ENCODE measurements at regions not wholly inside any gene's neighbourhood (a gene's known extent, or its start where the extent isn't known, plus 50 kb on each side); places are given as distances from the start of the nearest gene placed in this dataset.

- no peaks in the 10 kb centered on the region for H3K27me3 ChIP-seq
- H3K4me3 ChIP-seq, result no peak overlapping the region
- H3K36me3 ChIP-seq, result no peaks in the 10 kb centered on the region
- H3K9me3 ChIP-seq, result no peaks in the 10 kb centered on the region
- no peak overlapping the region for H3K27ac ChIP-seq
- DNase-seq (no peak), ATAC-seq (peak in 2 of 4 donors; percentile 51 to 54)
- H3K4me1 ChIP-seq, result peaks cover 0 to 17% (median 0%) of the 10 kb centered on the region in 12 donors
- intact Hi-C loops (cut with DNase I), result no loop called here
- TF ChIP-seq POLR2A (IDR thresholded peaks at IDR 0.05), result no peak
- TF ChIP-seq CTCF (IDR thresholded peaks at IDR 0.05), result no peak
- 77 to 88% (median 79%) methylated on average over 4 of the region's 4 CpGs for WGBS, 4 donors
Measured at GRCh38 chr7:46949270-46949931, 632.5 kb downstream of the TNS3 start.

- H3K4me3 ChIP-seq, result no peak overlapping the region
- no peak for TF ChIP-seq POLR2A (IDR thresholded peaks at IDR 0.05)
- no peak for TF ChIP-seq CTCF (IDR thresholded peaks at IDR 0.05)
- no peaks in the 10 kb centered on the region for H3K9me3 ChIP-seq
- ATAC-seq (no peak), DNase-seq (no peak)
- intact Hi-C loops (cut with DNase I), result no loop called here
- H3K36me3 ChIP-seq, result no peaks in the 10 kb centered on the region
- WGBS, 4 donors, result 68 to 78% (median 72%) methylated on average over 6 of the region's 6 CpGs
- H3K27ac ChIP-seq, result no peak overlapping the region
- peaks cover 0 to 13% (median 0%) of the 10 kb centered on the region in 12 donors for H3K4me1 ChIP-seq
- H3K27me3 ChIP-seq, result no peaks in the 10 kb centered on the region
Measured at GRCh38 chr7:46948716-46949115, 633.2 kb downstream of the TNS3 start.

- TF ChIP-seq CTCF (IDR thresholded peaks at IDR 0.05) (no peak), POLR2A (IDR thresholded peaks at IDR 0.05) (no peak)
- peaks cover 0 to 13% (median 0%) of the 10 kb centered on the region in 12 donors for H3K4me1 ChIP-seq
- no peak for ATAC-seq
- no peak for DNase-seq
- H3K36me3 ChIP-seq, result no peaks in the 10 kb centered on the region
- no peak overlapping the region for H3K27ac ChIP-seq
- no peak overlapping the region for H3K4me3 ChIP-seq
- intact Hi-C loops (cut with DNase I), result no loop called here
- no peaks in the 10 kb centered on the region for H3K27me3 ChIP-seq
- H3K9me3 ChIP-seq, result no peaks in the 10 kb centered on the region
Measured at GRCh38 chr7:46945328-46945727, 636.6 kb downstream of the TNS3 start.

GRCh38 chr7:46943996-46944395 is 637.9 kb downstream of the TNS3 start:
- Histone ChIP-seq H3K9me3 (no peaks in the 10 kb centered on the region), H3K36me3 (no peaks in the 10 kb centered on the region), H3K4me1 (peaks cover 0 to 6% (median 0%) of the 10 kb centered on the region in 12 donors), H3K27me3 (no peaks in the 10 kb centered on the region), H3K4me3 (no peak overlapping the region), H3K27ac (no peak overlapping the region)
- 61 to 72% (median 70%) methylated on average over 3 of the region's 3 CpGs for WGBS, 4 donors
- TF ChIP-seq CTCF (IDR thresholded peaks at IDR 0.05) (no peak), POLR2A (IDR thresholded peaks at IDR 0.05) (no peak)
- intact Hi-C loops (cut with DNase I), result no loop called here
- peak; percentile 63 to 85 (median 78) for ATAC-seq
- no peak for DNase-seq

All from heart left ventricle (tissue), 16 donors.